ENCODE measurements at regions not wholly inside any gene's neighbourhood (a gene's known extent, or its start where the extent isn't known, plus 50 kb on each side); places are given as distances from the start of the nearest gene placed in this dataset.
"Not testable (repeated sequence)": the region's sequence is repeated elsewhere in the genome, so short reads cannot be mapped to it uniquely, and the experiment has no call there.

DNA sequence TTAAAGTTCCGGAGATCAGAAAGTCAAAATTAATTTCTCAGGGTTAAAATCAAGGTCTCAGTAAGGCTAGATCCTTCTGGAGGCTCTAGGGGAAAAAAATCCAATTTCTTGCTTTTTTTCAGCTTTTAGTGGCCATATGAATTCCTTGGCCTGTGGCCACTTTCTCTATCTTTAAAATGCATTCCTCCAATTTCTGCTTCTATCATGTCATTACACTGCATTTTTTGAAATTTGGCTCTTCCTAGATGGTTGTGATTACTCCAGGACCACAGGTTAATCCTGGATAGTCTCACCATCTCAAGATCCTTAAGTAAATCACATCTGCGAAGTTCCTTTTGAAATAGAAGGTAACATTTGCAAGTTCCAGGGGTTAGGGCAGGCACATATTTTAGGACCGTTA, 1294.9 kb upstream of the CITED2 start:
- DNase-seq (ENCODE audit: low read depth): no peak

DNA sequence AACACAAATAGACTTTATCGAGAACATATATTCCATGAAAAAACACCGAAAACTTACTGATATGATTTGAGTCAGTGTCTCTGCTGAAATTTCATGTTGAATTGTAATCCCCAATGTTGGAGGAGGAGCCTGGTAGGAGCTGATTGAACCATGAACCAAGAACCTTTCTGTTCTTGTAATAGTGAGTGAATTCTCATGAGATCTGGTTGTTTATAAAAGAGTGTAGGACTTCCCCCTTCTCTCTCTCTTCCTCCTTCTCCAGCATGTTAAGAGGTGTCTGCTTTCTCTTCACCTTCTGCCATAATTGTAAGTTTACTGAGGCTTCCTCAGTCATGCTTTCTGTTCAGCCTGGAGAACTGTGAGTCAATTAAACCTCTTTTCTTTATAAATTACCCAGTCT, 1289.3 kb upstream of the CITED2 start:
- DNase-seq (ENCODE audit: low read depth): no peak

DNA sequence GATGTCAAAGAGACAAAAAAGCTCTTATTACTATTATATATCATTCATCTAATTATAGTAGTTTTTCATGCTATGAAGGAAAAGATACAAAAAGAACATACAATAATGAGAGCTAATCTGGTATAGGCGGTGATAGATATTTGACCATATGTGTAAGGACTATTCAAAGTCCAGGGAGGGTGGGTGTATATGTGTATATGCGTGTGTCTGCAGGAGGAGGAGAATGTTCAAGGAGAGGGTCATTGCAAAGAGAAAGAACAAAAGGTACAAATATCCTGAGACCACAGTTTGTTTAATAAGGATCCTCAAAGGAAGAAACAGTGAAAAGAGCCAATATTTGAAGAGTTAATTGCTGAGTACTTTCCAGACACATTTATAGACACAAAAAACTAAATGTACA, 1288.6 kb upstream of the CITED2 start:
- DNase-seq (ENCODE audit: low read depth): no peak

DNA sequence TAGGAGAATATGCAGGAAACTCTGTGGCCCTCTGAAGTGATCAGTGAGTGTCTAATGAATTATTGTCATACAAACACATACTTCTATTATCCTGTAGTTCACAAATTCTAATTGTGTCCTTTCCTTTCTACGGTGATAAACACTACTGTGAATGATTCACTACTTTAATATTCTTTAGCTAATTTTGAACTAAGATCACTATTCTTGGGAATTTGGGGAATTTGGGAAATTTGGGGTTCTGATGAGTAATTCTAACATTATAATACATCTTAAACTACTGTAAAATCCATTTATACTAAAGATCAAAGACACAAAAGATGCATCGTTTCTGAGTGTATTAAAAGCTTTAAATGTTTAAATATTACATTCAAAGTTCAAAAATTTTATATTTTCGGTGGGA, 1287.2 kb upstream of the CITED2 start:
- no peak for DNase-seq (ENCODE audit: low read depth)

DNA sequence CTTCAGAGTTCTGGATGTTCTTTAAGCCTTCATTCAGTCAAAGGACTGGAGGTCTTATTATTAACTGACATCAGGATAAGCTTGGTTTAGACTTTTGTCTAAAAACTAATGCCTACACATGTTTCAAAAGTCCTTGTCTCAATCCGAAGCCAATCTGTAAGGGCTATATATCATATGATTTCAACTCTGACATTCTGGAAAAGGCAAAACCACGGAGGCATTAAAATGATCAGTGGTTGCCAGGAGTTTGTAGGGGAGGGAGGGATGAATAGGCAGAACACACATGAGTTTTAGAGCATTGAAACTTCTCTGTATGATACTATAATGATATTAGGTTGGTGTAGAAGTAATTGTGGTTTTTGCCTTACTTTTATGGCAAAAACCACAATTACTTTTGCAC, 1285.8 kb upstream of the CITED2 start:
- DNase-seq (ENCODE audit: low read depth): no peak

DNA sequence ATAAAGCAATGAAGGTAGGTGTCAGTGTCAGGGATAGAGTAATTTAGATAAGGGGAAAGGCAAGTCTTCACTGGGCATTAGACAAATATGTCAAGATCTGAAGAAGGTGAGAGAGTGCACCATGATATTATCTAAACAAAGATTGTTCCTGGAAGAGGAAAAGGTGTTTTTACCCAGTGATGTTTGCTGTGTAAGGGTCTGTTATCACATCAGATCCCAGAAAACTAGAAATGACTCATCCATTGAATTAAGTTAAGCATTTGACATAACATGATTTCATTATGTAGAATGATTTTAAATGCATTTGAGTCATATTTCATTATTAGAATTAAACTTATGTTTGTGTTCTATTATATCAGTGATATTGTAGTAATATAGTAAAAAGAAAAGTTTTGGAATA, 1279.5 kb upstream of the CITED2 start:
- DNase-seq (ENCODE audit: low read depth): no peak

DNA sequence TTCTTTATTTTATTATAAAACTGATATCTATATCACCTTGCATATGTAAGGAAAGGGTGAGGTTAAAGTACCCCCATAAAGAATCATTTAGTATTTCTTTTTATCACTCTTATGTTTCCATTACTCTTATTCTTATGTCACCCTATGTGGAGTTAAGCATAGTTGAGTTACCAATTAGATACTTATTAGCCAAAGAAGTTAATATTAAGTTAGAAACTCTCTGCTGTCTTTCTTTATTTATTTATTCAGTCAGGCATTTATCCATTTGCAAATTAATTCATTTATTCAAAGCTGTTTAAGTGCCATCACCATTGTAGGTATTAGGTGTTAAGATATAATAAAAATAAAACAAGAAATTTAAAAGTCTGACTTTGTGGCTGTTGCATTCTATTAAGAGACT, 1279.1 kb upstream of the CITED2 start:
- no peak for DNase-seq (ENCODE audit: low read depth)

DNA sequence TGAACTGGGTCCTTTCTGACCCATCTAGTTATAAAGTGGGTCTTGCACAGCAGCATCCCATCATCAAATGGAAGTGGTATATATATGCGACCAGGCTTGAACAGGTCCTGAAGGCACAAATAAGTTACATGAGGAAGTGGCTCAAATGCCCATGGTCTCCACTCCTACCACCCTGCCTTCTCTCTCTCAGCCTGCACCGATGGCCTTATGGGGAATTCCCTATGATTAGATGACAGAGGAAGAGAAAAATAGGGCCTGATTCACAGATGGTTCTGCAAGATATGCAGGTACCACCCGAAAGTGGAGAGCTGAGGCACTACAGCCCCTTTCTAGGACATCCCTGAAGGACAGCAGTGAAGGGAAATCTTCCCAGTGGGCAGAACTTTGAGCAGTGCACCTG, 1275.1 kb upstream of the CITED2 start:
- DNase-seq (ENCODE audit: low read depth): not testable (repeated sequence)

DNA sequence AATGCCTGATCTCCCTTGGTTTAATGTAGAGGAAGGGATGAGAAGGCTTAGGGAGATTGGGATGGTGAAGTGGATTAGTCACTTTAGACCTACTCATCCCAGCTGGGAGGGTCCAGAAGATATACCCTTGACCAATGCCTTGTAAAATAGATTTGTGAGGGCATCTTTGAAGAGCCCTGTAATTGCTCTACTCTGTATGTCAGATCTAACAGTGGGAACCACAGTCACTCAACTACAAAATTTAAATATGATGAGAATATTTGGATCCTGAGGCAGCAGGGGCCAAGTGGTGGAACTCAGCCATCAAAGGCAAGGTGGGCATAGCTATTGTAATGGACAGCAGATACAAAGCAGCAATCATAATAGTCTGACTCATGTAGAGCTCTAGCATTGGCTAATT, 1272.9 kb upstream of the CITED2 start:
- not testable (repeated sequence) for DNase-seq (ENCODE audit: low read depth)

DNA sequence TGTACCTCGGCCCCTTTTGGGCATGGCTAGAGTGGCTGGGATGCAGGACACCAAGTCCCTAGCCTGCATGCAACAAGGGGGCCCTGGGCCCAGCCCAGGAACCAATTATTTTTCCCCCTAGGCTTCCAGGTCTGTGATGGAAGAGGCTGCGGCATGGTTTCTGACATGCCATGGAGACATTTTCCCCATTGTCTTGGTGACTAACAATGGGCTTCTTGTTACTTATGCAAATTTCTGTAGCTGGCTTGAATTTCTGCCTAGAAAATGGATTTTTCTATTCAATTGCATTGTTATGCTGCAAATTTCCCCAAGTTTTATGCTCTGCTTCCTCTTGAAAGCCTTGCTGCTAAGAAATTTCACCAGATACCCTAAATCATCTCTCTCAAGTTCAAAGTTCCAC, 1269.6 kb upstream of the CITED2 start:
- no peak for DNase-seq (ENCODE audit: low read depth)

DNA sequence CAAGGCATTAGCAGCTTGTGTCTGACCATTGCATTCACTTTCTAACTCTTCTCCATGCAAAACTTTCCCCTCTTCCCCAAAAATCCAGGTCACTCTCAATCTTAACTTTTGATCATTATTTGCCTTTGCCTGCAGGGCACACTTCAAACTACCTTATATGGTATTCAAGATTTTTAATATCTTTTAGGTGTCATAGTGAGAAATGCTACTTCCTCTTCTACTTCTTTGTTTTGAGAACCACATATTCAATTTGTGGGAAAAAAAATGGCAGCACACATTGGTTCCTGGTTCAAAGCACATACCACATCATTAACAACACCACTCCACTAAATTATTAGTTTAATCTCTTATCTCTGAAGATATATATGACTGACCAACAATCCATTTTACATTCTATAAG, 1267.0 kb upstream of the CITED2 start:
- no peak for DNase-seq (ENCODE audit: low read depth)

DNA sequence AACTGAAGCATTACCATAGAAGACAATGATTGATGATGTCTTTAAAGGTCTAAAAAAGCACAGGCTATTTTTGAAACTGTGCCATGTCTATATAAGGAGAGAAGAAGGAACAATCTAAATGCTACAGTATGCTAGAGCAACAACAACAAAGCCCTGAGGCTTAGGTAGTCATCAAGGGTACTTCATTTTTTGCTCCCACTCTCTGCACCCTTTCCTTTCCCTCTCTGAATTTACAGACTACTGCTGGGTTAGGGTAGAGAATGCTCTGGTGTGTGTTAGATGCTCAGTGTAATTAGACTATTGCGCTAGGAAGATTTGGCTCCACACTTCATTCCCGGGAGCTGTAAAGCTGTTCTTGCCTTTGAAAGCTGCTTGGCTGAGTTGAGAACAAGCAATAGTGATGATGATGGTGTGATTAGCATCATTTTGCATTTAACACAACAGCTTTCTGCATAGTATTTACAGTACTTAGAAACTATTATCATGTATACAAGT, 1262.5 kb upstream of the CITED2 start:
- no peak for DNase-seq (ENCODE audit: low read depth)

DNA sequence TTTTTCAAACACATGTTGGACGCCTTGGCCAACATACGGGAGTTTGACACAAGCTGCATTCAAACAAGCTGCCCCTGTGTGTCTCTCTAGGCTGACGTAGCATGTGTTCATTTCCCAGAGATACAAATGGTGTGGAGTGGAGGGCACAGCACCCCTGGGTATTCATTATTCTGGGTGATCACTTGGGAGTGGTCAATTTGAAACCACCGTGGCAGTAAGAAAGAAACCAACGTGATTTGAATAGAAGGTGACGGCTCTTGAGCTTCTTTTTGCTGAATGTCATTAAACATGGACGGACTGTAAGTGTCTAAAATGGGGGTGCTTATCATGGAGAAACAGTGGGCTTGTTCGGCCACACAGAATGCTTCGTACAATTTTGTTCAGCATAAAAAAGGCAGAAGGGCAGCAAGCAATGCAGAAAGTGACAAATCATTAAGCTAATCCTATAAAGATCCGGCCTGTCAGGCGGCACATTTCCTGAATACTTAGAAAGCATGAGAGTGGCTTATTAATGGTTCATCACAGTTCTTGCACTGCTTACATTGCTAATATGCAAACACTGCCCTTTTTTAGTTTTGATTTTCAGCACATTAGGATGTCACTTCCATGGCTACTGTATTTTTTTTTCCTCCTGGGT, 1261.9 kb upstream of the CITED2 start:
- no peak for DNase-seq (ENCODE audit: low read depth)

DNA sequence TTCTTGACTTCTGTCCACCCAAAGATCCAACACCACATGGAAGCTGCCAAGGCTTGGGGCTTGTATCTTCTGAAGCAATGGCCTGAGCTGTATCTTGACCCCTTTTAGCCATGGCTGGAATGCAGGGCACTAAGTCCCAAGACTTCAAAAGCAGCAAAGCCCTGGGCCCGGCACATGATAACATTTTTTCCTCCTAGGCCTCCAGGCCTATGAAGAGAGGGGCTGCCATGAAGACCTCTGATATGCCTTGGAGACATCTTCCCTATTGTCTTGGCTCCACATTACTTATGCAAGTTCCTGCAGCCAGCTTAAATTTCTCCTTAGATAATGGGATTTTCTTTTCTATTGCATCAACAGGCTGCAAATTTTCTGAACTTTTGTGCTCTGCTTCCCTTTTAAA, 1252.6 kb upstream of the CITED2 start:
- no peak for DNase-seq (ENCODE audit: low read depth)

DNA sequence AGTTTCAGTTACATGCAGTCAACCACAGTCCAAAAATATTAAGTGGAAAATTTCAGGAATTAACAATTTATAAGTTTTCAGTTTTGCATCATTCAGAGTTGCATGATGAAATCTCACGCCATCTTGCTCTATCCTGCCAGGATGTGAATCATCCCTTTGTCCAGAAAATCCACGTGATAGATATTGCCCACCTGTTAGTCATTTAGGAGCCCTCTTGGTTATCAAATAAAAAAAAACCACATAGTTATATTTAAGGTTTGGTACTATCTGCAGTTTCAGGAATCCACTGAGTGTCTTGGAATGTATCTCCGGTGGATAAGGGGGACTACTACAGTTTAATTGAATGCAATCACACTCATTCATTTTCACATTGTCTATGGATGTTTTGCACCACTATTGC, 1249.0 kb upstream of the CITED2 start:
- DNase-seq (ENCODE audit: low read depth): peak; percentile 69

DNA sequence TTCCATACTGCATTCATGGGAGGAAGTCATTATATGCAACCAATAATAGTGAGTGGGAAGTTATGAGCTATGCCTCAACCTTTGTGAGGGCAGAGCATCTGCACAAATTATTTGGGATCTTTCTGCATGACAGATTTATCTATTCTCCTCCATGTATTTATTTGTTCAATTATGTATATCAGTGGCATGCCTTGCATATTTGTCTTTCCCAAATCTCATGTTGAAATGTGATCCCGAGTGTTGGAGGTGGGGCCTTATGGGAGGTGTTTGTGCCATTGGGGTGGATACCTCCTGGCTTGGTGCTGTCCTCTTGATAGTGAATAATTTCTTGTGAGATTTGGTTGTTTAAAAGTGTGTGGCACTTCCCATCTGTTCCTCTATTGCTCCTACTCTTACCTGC, 1246.0 kb upstream of the CITED2 start:
- DNase-seq (ENCODE audit: low read depth): no peak

DNA sequence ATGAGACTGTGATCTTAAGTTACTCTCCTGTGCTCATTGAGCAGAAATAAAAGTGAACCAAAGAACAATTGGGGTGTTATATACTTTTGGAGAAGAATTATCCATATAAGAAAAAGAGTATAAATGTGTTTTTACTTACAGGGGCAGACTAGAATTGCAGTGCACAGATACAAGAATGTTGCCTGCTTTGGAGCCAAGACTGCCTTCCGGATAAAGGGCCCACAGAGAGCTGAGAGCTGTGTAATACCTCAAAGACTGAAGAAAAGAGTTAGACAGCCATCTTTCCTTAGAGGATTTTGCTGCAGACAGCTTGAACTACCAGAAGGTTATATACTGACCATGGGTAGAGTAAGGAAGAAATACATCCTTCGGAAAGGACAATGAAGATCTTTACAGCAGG, 1235.5 kb upstream of the CITED2 start:
- peak; percentile 39 for DNase-seq (ENCODE audit: low read depth)

DNA sequence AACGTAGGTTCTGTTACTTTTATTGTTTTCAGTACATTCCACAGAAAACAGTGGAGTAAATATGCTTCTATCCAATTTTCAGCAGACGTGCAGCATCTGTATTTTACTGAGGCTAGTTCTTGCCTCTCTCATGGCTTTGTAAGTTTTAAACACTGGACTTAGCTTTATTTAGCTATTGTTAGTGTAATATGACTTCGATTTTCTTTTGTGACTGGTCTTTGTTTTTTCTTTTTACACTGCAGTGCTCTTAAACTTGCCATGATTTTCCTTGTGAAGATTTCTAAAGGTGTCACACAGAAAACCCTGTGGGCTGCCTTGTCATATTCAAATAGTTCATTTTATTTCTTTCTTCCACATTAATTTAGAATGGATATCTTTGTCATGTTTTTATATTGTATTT, 1234.9 kb upstream of the CITED2 start:
- DNase-seq (ENCODE audit: low read depth): no peak

DNA sequence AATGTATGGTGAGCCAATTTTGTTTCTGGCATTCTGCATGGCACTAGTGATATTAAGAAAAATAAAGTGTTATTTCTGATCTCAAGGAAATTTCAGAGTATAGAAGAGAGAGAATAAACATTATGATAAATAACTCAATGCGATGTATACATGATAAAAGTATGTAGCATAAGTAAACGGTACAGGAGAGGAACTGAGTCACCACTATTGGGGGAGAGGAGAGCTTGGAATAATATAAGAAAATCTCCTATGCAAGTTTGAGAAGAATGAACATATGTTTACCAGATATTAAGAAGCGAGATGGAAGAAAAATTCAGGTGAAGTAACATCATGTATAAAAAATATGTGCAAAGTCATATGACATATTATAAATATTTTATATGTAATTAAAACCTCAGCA, 1230.3 kb upstream of the CITED2 start:
- no peak for DNase-seq (ENCODE audit: low read depth)

DNA sequence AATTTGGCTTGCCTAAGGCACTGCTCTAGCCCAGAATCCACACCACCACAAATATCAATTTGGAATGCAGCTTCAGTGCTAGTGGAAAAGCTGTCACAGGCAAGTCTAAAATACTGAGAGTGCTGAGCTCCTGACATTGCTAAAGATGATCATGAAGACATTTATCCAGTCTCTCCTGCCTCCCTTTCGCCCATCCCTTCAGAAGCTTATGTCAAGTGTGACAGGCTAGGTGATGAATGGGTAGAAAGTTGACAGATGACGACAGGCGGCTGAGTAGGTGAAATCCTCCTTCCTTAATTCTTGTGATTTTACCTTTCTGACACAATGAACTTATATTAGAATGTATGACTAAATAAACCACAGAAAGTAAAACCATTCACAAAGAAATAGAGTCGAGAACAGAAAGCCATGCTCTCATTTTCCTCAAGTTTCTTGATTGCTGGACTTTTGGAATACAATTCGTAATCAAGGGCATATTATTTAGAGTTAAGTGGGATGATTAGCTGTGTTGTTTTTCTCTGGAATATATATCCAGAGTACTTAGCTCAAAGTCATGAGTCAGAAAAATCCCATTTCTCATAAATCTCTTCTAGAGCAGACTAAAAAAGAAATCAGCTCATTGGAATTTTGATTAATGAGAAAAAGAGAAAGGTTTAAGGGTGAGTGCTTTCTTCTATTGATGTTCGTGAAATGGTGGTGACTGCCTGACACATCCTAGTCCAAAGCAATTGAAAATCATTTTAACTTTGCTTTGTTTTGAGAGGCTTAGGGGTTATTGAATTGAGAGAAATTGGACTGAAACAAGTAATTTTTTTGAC, 1228.2 kb upstream of the CITED2 start:
- DNase-seq (ENCODE audit: low read depth): peak; percentile 6

DNA sequence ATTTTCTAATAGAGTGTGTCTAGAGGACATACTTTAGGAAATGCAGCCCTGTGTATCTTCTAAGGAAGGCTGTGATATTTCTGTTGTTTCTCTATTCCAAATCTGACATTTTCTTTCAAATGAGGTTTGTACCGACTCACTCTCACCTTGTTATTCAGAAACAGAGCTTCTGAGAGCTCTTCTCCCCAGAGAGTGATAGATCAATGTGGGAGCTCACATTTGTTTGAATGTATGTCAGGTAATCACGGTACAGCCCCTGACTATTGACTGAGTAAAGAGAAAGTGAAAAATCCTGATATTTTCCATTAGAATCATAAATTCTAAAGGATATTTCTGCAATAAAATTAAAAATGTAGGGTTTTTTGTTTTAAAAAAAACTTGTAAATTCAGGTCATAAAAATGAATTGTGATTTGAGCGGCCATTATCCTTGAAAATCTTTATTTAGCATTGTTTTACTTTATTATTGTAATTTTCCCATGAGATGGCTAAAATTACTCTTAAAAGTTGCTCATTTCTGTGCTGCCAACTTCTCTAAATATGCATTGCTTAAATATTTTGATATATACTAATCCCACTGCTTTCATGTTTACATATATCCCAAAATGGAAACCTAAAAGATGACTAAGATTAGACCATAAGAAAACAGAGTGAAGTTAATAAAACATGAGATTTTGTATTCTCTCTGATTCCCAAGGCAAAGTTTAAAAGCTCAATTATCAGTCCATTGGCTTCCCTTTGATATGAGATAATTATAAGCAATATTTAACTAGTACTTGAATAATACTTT, 1226.8 kb upstream of the CITED2 start:
- DNase-seq (ENCODE audit: low read depth): peak; percentile 1

DNA sequence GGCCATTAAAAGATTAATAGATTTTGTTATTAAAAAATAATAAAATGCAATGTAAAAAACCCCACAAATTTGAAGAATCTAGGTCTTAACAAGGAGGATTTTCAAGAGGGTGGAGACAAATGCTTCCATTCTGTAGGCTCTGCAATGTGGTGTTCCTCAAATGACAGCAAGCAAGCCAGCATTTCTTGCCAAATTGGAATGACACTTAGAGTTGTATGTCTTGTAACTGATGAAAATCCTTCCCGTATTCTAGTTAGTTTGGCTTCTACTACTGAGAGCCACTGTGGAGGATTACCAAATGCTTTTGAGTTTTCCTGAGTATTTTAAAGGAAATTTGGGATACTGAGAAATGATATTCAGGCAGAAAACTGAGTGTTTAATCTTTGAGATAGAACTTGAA, 1225.5 kb upstream of the CITED2 start:
- DNase-seq (ENCODE audit: low read depth): peak; percentile 1

DNA sequence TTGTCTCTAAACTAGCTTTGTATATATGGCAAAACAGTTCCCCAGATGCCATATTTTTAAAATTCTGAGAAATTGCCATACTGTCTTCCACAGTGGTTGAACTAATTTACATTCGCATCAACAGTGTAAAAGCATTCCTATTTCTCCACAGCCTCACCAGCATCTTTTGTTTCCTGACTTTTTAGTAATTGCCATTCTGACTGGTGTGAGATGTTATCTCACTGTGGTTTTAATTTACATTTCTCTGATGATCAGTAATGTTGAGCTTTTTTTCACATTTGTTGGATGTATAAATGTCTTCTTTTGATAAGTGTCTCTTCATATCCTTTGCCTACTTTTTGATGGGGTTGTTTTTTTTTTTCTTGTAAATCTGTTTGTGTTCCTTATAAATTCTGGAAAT, 1222.7 kb upstream of the CITED2 start:
- DNase-seq (ENCODE audit: low read depth): no peak

All from fibroblast of gingiva (primary cell).